ENCODE measurements at regions not wholly inside any gene's neighbourhood (a gene's known extent, or its start where the extent isn't known, plus 50 kb on each side); places are given as distances from the start of the nearest gene placed in this dataset.
"Not testable (repeated sequence)": the region's sequence is repeated elsewhere in the genome, so short reads cannot be mapped to it uniquely, and the experiment has no call there.

- Histone ChIP-seq H3K9me3 (ENCODE audit: control insufficient read depth, insufficient read depth, low read length) (peaks cover 12% of the 10 kb centered on the region; the same call in 1 of the 2 replicates), H3K27me3 (ENCODE audit: control insufficient read depth, insufficient read depth, low read length) (no peaks in the 10 kb centered on the region), H3K27ac (ENCODE audit: low read depth, low read length) (no peak overlapping the region), H3K4me3 (ENCODE audit: low read depth, low read length) (no peak overlapping the region)
- DNase-seq (ENCODE audit: low read depth, low spot score) = no peak
- ChIA-PET POLR2A (no interaction called here), CTCF (no interaction called here)
- TF ChIP-seq CTCF (IDR thresholded peaks at IDR 0.05; ENCODE audit: low read depth, low read length) = no peak
Measured at GRCh38 chr4:116244771-116245170, 840.6 kb downstream of the TRAM1L1 start.

- no peaks in the 10 kb centered on the region for H3K27me3 ChIP-seq (ENCODE audit: control insufficient read depth, insufficient read depth, low read length)
- H3K9me3 ChIP-seq (ENCODE audit: control insufficient read depth, insufficient read depth, low read length) = peaks cover 12% of the 10 kb centered on the region; the same call in 1 of the 2 replicates
- no peak for DNase-seq (ENCODE audit: low read depth, low spot score)
- H3K4me3 ChIP-seq (ENCODE audit: low read depth, low read length) = no peak overlapping the region
- ChIA-PET POLR2A (no interaction called here), CTCF (no interaction called here)
- no peak overlapping the region for H3K27ac ChIP-seq (ENCODE audit: low read depth, low read length)
- TF ChIP-seq CTCF (IDR thresholded peaks at IDR 0.05; ENCODE audit: low read depth, low read length) = no peak
Measured at GRCh38 chr4:116243431-116243830, 841.9 kb downstream of the TRAM1L1 start.

- POLR2A ChIA-PET = no interaction called here
- DNase-seq (ENCODE audit: low read depth, low spot score) = no peak
- H3K4me3 ChIP-seq (ENCODE audit: low read depth, low read length) = no peak overlapping the region
- no peak for TF ChIP-seq CTCF (IDR thresholded peaks at IDR 0.05; ENCODE audit: low read depth, low read length)
- CTCF ChIA-PET = no interaction called here
- H3K9me3 ChIP-seq (ENCODE audit: control insufficient read depth, insufficient read depth, low read length) = no peaks in the 10 kb centered on the region
- H3K27ac ChIP-seq (ENCODE audit: low read depth, low read length) = no peak overlapping the region
- H3K27me3 ChIP-seq (ENCODE audit: control insufficient read depth, insufficient read depth, low read length) = no peaks in the 10 kb centered on the region
Measured at GRCh38 chr4:116233971-116234370, 851.4 kb downstream of the TRAM1L1 start.

- CTCF ChIA-PET; DNase-seq (ENCODE audit: low read depth, low spot score); H3K9me3 ChIP-seq (ENCODE audit: control insufficient read depth, insufficient read depth, low read length); H3K27me3 ChIP-seq (ENCODE audit: control insufficient read depth, insufficient read depth, low read length); H3K4me3 ChIP-seq (ENCODE audit: low read depth, low read length); POLR2A ChIA-PET; H3K27ac ChIP-seq (ENCODE audit: low read depth, low read length): not testable (repeated sequence)
Measured at GRCh38 chr4:116231999-116232398, 853.4 kb downstream of the TRAM1L1 start.

- H3K27me3 ChIP-seq (ENCODE audit: control insufficient read depth, insufficient read depth, low read length) = no peaks in the 10 kb centered on the region
- ChIA-PET POLR2A (no interaction called here), CTCF (no interaction called here)
- H3K9me3 ChIP-seq (ENCODE audit: control insufficient read depth, insufficient read depth, low read length) = peaks cover 2% of the 10 kb centered on the region; the same call in 1 of the 2 replicates
- no peak for TF ChIP-seq CTCF (IDR thresholded peaks at IDR 0.05; ENCODE audit: low read depth, low read length)
- DNase-seq (ENCODE audit: low read depth, low spot score) = no peak
- no peak overlapping the region for H3K4me3 ChIP-seq (ENCODE audit: low read depth, low read length)
- H3K27ac ChIP-seq (ENCODE audit: low read depth, low read length) = no peak overlapping the region
Measured at GRCh38 chr4:116229420-116229819, 856.0 kb downstream of the TRAM1L1 start.

Data from AG04450 (cell line).